Thyroid gland (tissue), 4 donors: ENCODE measurements at regions not wholly inside any gene's neighbourhood (a gene's known extent, or its start where the extent isn't known, plus 50 kb on each side); places are given as distances from the start of the nearest gene placed in this dataset.

ENCODE experiments used
- DNase-seq, 2 donors: peaks; one replicate each; pipeline ENCODE4 v3.0.0-alpha.2; 2019
- H3K27ac ChIP-seq, 3 donors: fragments of 200-600 bp; sonication (generic); 1 replicate in 2 of 3; 2 replicates in 1 of 3; pipeline ENCODE4 v1.5.1; 2016 to 2019; ENCODE audit warnings: mild to moderate bottlenecking in 1 of 3, moderate library complexity in 1 of 3
- H3K27me3 ChIP-seq: fragments of 200-600 bp; sonication (generic); one replicate; pipeline ENCODE4 v1.5.1; 2019
- H3K36me3 ChIP-seq, 2 donors: fragments of 200-600 bp; sonication (generic); one replicate each; pipeline ENCODE4 v1.5.1; 2016 to 2019
- H3K4me1 ChIP-seq, 2 donors: fragments of 200-600 bp; sonication (generic); one replicate each; pipeline ENCODE4 v1.5.1; 2017 to 2019
- H3K4me3 ChIP-seq, 3 donors: fragments of 200-600 bp; sonication (generic); replicated peaks in 1 of 3; 1 replicate in 2 of 3; 2 replicates in 1 of 3; pipeline ENCODE4 v1.5.1; 2016; ENCODE audit warnings: mild to moderate bottlenecking in 1 of 3
- H3K9me3 ChIP-seq: fragments of 200-600 bp; sonication (generic); one replicate; pipeline ENCODE4 v1.5.1; 2017
- CTCF ChIP-seq, 6 experiments: fragments of 200-600 bp in 3 of 6; fragments of 450-650 bp in 3 of 6; sonication (generic) in 3 of 6; IDR thresholded peaks; one replicate each; pipeline ENCODE4 v1.5.1; 2016 to 2019; ENCODE audit warnings: antibody characterized with exemption in 6 of 6, mild to moderate bottlenecking in 2 of 6, inconsistent platforms in 1 of 6, moderate library complexity in 1 of 6
- POLR2A ChIP-seq, 2 donors: fragments of 450-650 bp; IDR thresholded peaks; one replicate each; pipeline ENCODE4 v1.6.1; 2017; ENCODE audit warnings: antibody characterized with exemption in 2 of 2, mild to moderate bottlenecking in 2 of 2, moderate library complexity in 1 of 2
- WGBS, 2 donors: methylation state at CpG; one replicate each; pipeline ENCODE4 v1.1.5; 2017; 5-methylcytosine and 5-hydroxymethylcytosine counted together
- intact Hi-C: fragments of 100-400 bp; cut with DNase I; formaldehyde crosslinking; loops from one replicate; pipeline ENCODE4 v1.15.1; 2023

GRCh38 chr3:182248349-182248880 is 536.7 kb downstream of the SOX2 start:
- H3K4me3 ChIP-seq, result no peak overlapping the region
- no peaks in the 10 kb centered on the region for H3K9me3 ChIP-seq
- no peaks in the 10 kb centered on the region for H3K4me1 ChIP-seq
- no peak for DNase-seq
- no peak for TF ChIP-seq POLR2A (IDR thresholded peaks at IDR 0.05)
- no peak for TF ChIP-seq CTCF (IDR thresholded peaks at IDR 0.05)
- no peaks in the 10 kb centered on the region for H3K27me3 ChIP-seq
- H3K27ac ChIP-seq, result no peak overlapping the region
- no peaks in the 10 kb centered on the region for H3K36me3 ChIP-seq
- 75 to 80% methylated on average over 5 of the region's 5 CpGs for WGBS, 2 donors
- intact Hi-C loops, result no loop called here

- Histone ChIP-seq H3K4me3 (no peak overlapping the region), H3K9me3 (no peaks in the 10 kb centered on the region), H3K4me1 (no peaks in the 10 kb centered on the region), H3K36me3 (no peaks in the 10 kb centered on the region), H3K27me3 (no peaks in the 10 kb centered on the region), H3K27ac (no peak overlapping the region)
- 79 to 81% methylated on average over 5 of the region's 5 CpGs for WGBS, 2 donors
- intact Hi-C loops, result loop anchor here (10.0 kb wide), 1 partner anchor 528 kb away; no protein-coding TSS in a partner anchor
- no peak for TF ChIP-seq CTCF (IDR thresholded peaks at IDR 0.05)
- no peak for TF ChIP-seq POLR2A (IDR thresholded peaks at IDR 0.05)
- no peak for DNase-seq
Measured at GRCh38 chr3:182252802-182253201, 540.5 kb upstream of the ATP11B start.

- DNase-seq, result no peak
- WGBS, 2 donors, result 87 to 90% methylated on average over 2 of the region's 2 CpGs
- Histone ChIP-seq H3K36me3 (no peaks in the 10 kb centered on the region), H3K4me1 (no peaks in the 10 kb centered on the region), H3K27me3 (peaks cover 4% of the 10 kb centered on the region), H3K27ac (no peak overlapping the region), H3K9me3 (no peaks in the 10 kb centered on the region), H3K4me3 (no peak overlapping the region)
- TF ChIP-seq POLR2A (IDR thresholded peaks at IDR 0.05), result no peak
- TF ChIP-seq CTCF (IDR thresholded peaks at IDR 0.05), result no peak
- intact Hi-C loops, result loop anchor here (10.0 kb wide), 1 partner anchor 530 kb away; no protein-coding TSS in a partner anchor
Measured at GRCh38 chr3:182255158-182255557, 538.1 kb upstream of the ATP11B start.

- DNase-seq, result no peak
- Histone ChIP-seq H3K27me3 (peaks cover 4% of the 10 kb centered on the region), H3K4me3 (no peak overlapping the region), H3K4me1 (no peaks in the 10 kb centered on the region), H3K9me3 (no peaks in the 10 kb centered on the region), H3K36me3 (no peaks in the 10 kb centered on the region), H3K27ac (no peak overlapping the region)
- intact Hi-C loops, result loop anchor here (10.0 kb wide), 1 partner anchor 533 kb away; no protein-coding TSS in a partner anchor
- TF ChIP-seq CTCF (IDR thresholded peaks at IDR 0.05), result no peak
- no peak for TF ChIP-seq POLR2A (IDR thresholded peaks at IDR 0.05)
- 80 to 82% methylated on average over 4 of the region's 4 CpGs for WGBS, 2 donors
Measured at GRCh38 chr3:182257361-182257760, 535.9 kb upstream of the ATP11B start.

- Histone ChIP-seq H3K9me3 (no peaks in the 10 kb centered on the region), H3K4me1 (no peaks in the 10 kb centered on the region), H3K36me3 (no peaks in the 10 kb centered on the region), H3K4me3 (no peak overlapping the region), H3K27me3 (peaks cover 4% of the 10 kb centered on the region), H3K27ac (no peak overlapping the region)
- no peak for DNase-seq
- intact Hi-C loops, result loop anchor here (10.0 kb wide), 1 partner anchor 534 kb away; no protein-coding TSS in a partner anchor
- 20 to 22% methylated on average over 3 of the region's 3 CpGs for WGBS, 2 donors
- TF ChIP-seq CTCF (IDR thresholded peaks at IDR 0.05), result peak in 4 of 6 experiments; percentile 26 to 76 (median 72)
- no peak for TF ChIP-seq POLR2A (IDR thresholded peaks at IDR 0.05)
Measured at GRCh38 chr3:182258538-182259177, 534.6 kb upstream of the ATP11B start.
